ENCODE measurements at regions not wholly inside any gene's neighbourhood (a gene's known extent, or its start where the extent isn't known, plus 50 kb on each side); places are given as distances from the start of the nearest gene placed in this dataset.
"Not testable (repeated sequence)": the region's sequence is repeated elsewhere in the genome, so short reads cannot be mapped to it uniquely, and the experiment has no call there.

DNA sequence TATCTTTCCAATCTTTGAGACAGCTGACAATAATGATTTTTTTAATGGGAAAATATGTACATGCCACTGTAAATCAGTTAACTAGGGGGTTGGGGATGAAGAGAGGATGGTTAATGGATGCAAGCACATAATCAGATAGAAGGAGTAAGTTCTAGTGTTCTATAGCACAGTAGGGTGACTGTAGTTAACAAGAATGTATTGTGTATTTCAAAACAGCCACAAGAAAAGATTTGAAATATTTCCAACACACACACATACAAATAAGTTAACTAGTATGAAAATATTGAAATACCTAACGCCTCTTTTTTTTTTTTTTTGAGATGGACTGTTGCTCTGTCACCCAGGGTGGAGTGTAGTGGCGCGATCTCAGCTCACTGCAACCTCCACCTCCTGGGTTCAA lies 153.4 kb upstream of the SALL4 start:
- DNase-seq = no peak

DNA sequence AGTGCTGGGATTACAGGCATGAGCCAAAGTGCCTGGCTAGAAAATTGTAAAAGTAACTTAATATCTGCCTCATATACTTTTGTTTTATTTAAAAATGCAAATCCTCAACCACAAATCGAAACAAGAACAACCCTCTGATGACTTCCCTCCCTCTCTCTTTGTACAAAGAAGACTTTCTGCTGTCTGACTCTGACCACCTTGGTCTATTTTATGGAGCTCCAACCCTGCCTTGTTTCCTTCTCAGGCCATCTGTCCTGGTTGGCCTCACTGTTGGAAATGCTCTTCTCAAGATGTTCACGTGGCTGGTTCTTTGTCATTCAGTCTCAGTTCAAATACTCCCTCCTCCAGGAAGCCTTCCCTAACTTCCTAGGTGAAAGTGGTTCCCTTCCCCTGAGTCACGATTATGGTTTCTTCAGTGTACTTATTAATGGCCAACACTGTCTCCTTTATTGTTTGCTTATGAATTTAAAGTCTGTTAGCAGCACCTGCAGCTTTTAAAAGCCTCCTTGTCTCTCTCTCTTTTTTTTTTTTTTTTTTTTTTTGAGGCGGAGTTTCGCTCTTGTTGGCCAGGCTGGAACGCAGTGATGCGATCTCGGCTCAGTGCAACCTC lies 151.5 kb upstream of the SALL4 start:
- DNase-seq = no peak

DNA sequence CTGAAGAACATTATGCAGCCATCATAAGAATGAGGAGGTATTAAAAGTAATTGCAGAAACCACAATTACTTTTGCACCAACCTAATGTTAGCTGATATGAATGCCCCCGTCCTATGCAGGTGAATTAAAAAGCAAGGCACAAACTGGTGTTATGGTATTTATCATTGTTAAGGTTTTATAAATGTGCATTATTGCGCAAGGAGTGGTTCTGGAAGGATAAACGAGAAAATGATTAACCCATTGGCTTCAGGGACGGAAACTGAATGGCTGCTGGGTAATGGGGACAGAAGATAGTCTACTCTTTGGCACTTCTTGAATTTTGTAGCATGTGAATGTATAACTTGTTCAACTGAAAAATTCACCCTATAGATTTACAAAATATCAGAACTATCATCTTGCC lies 148.6 kb upstream of the SALL4 start:
- DNase-seq = no peak

DNA sequence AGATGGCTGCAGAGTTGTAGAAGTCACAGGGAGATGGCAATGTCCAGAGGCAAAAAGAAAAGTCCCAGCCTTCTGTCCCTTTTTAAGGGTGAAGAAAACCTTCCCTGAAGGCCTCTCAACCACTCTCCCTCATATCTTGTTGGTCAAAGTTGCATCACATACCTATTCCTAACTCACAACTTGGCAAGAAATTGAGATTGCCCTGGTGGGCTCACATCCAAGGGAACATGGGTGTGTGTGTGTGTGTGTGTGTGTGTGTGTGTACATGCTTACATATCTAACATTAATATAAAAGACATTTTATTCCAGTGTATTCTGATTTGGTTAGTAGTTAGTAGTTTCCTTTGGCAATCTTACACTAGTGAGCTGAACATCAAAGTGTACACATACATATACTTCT lies 144.3 kb upstream of the SALL4 start:
- no peak for DNase-seq

DNA sequence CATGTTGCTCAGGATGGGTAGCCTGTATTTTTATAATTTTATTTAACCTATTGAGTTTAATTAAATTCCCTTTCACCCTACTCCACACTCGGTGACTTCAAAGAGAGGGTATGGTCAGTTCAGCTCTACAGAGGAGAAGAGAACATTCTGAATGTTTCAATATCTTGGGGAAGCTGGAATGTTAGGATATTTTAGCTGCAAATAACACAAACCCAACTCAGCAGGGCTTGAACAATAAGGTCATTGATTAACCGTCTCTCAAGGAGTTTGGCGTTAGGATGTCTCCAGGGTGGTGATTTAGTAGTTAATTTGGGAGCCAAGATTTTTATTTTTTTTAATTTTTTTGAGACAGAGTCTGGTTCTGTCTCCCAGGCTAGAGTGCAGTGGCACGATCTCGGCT lies 143.6 kb upstream of the SALL4 start:
- no peak for DNase-seq

DNA sequence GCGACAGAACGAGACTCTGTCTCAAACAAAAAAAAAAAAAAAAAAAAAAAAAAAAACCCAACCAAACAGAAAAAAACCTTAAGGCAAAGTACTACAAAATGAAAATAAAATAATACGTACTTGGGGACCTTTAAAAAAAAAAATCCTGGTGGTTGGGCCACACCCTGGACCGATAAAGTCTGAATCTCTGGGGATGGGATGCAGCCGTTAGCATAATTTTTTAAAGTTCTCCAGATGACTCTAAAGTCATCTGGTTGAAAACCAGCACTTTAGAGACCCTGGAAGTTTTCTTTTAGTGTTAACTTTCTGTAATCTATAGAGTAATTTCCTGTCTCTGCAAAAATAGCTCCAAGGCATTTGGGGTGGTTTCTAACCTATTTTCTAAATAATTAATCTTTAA lies 142.9 kb upstream of the SALL4 start:
- no peak for DNase-seq

DNA sequence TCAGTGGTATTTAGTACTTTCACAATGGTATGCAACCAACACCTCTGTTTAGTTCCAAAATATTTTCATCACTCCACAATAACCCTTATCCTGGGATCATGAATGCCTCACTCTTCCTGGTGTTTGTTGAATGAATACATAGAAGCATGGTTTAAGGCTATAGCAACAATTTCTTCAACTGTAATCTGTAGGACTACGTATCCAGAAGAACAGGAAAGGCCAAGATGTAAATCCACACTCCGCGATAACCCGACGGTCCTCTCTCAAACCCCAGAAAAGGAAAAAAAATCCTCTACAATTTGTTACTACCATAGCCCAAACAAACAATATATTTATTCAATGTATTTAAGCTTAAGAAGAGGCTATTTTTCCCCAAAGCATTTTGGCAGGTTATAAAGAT lies 141.4 kb upstream of the SALL4 start:
- DNase-seq = no peak

DNA sequence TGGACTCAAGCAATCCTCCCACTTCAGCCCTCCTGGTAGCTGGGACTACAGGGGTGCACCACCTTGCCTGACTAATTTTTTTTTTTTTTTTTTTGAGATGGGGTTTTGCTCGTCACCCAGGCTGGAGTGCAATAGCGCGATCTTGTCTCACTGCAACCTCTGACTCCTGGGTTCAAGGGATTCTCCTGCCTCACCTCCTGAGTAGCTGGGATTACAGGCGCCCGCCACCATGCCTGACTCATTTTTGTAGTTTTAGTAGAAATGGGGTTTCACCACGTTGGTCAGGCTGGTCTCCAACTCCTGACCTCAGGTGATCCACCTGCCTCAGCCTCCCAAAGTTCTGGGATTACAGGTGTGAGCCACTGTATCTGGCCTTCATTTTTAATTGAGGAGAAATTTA lies 141.0 kb upstream of the SALL4 start:
- DNase-seq = not testable (repeated sequence)

DNA sequence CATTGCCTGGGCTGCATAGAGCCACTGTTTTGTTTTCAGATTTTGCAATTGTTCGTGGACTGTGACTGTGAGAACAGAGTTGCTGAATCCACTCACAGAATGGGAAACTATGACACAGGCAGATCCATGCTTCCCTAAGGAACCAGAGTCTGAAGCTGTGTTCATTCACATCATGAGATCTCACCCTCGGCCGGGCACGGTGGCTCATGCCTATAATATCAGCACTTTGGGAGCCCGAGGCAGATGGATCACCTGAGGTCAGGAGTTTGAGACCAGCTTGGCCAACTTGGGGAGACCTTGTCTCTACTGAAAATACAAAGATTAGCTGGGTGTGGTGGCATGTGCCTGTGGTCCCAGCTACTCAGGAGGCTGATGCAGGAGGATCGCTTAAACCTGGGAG lies 139.2 kb upstream of the SALL4 start:
- DNase-seq = no peak

DNA sequence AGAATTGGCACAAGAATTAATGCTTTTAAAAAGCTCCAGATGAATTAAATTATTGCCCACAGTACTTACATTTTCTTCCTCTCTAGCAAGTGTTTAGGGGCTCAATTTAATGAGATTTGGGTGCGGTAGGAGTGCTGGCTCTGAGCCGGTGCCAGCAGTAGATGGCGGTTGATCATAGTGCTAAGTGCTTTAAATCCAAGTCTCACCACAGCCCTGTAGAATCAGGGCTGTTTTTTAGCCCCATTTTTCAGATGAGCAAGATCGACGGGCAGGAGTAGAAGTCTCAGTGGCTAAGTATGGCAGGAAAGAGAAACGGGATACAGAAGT lies 136.9 kb upstream of the SALL4 start:
- DNase-seq = no peak

DNA sequence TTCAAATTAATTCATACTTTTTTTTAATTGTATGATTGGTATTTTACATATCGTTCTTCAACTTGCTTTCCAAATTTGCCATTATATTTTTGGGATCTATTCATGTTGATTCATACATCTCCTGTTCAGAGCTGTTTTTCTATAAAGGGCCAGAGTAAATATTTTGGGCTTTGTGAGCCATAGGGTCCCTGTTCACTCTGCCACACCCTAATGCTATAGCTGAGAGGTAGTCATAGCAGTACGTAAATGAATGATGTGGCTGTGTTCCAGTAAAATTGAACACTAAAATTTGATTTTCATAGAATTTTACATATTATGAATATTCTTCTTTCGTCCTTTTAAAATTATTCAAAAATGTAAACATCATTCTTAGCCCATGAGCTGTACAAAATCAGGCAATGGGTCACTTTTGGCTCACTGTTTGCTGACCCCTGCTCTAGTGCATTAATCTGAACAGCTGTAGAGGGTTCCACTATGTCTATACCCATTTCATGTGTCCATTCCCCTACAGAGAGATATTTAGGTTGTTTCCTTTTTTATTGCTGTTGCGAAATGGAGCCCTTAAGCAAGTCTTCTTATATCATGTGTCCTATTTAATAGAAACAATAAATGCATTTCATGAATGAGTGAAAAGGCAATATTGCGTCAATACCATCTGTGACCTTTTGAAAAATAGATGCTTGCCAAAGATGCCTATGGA lies 136.4 kb upstream of the SALL4 start:
- no peak for DNase-seq

DNA sequence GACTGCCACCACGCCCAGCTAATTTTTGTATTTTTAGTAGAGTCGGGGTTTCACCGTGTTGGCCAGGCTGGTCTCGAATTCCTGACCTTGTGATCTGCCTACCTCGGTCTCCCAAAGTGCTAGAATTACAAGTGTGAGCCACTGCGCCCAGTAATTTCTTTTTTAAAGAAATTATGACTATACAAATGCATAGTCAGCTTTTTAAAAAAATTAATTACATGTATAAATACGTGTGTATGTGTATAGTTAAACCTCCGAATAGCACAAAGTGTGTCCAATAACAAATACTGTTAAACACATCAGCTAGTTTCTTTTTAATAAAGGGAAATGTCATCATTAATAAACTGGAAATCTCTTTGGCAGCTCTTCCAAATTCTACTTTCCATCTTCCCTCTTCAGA lies 135.5 kb upstream of the SALL4 start:
- DNase-seq = no peak

DNA sequence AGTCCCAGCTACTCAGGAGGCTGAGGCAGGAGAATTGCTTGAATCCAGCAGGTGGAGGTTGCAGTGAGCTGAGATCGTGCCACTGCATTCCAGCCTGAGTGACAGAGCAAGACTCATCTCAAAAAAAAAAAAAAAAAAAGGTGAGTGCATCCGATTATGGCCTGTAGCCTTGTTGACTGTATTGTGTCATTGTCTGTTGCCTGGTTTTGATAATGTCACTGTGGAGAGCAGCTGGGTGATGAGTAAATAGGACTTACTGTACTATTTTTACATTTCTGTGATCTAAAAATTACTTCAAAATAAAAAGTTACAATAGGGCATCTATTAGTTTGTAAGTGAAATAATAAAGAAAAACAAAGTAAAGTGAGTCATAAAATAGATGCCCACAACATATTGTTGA lies 134.1 kb upstream of the SALL4 start:
- no peak for DNase-seq

DNA sequence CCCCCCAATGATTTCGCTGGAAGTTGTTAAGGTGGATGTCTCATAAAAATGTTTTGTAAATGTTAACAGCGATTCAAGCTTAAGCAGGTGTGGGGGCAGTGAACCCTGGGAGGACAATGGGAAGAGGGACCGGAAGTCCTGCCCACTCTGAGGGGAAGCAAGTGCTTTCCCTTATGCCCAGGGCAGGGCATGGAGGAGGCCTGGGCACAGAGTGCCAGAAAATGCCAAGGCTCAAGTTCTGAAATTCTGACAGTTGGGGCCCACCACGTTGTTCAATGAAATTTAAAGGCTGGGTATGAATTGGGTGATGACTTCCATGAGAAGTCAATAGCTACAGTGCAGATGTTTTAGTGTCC lies 132.7 kb upstream of the SALL4 start:
- DNase-seq = no peak

DNA sequence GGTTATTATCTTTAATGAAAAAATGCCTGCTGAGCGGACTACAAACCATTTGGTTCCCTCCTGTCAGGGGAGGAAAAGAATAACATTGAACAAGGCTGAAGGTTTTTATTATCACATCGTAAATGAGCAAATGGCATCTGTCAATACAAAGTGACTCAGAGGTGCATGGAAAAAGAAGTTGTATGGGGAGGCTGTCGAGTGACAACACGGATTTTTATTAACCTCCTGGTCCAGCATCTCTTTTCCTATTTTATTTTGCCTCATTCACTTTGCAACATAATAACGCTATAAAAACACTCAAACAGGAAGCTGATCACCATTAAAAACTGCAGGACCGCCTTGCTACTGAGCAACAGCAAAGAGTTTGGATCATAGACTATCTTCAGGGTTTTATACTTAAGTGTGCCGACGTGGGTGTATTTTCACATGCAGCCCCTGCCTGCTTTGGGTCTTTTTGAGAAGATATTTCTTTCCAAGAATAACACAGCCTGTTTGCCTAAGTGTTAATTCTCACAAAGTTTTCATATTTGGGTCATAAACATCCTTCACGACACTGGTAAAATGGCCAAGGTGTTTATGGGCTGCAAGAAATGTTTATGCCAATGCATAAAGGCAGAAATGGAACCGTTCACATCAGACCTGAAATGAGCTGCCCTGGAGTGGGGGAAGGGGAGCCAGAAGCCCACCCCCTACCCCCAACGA lies 132.1 kb upstream of the SALL4 start:
- no peak for DNase-seq

DNA sequence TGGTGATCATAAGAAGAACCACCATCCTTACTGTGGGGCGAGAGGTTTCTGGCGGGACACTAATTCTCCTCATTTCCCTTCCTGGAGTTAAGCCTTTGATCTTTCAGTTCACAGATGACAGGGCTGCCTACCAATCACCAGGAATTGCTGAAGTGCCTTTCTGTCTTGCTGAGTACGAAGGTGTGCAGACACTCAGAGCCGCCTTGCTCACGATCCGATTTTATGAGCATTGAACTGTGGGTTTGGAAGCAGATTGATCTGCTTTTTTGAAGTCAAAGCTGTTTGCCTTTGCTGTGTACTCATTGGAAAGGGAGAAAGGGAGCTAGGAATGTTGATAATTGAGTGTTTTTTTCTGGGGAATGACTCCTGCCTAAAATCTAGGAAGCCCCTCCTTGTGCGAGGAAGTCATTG lies 129.1 kb upstream of the SALL4 start:
- DNase-seq = no peak

DNA sequence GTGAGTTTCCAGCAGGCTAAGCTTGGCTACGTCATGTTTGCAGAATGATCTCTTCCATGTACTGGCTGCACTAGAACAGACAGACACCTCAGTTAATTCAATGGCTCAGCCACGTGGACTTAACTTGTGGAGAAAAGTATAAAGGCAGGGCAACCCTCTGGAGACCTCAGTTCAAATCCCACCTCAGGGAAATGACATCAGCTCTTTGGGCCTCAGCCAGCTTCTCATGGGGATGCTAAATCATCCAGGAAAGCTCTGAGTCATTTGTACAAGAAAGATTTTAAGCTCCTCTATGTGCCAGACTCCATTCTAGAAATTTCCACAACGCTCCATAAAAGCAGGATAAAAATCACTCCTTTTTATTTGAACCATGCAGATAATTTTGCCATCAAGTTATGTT lies 128.5 kb upstream of the SALL4 start:
- DNase-seq = peak in 1 of 2 experiments; percentile 15

DNA sequence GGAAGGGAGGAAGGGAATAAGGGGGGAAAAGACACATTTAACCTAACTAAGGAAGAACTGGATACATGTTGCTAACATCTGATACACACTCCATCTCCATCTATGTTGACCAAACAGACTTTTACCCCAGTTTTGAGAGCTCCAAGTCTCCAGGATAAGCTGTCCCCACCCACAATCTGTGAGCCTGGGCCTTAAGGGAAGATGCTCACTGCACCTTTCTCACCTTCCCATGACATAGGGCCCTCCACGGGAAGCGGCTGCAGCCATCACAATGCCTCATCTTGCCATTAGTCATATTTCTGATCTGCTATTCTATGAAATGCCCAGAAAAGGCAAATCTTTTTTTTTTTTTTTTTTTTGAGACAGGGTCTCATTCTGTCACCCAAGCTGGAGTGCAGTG lies 126.6 kb upstream of the SALL4 start:
- DNase-seq = no peak

DNA sequence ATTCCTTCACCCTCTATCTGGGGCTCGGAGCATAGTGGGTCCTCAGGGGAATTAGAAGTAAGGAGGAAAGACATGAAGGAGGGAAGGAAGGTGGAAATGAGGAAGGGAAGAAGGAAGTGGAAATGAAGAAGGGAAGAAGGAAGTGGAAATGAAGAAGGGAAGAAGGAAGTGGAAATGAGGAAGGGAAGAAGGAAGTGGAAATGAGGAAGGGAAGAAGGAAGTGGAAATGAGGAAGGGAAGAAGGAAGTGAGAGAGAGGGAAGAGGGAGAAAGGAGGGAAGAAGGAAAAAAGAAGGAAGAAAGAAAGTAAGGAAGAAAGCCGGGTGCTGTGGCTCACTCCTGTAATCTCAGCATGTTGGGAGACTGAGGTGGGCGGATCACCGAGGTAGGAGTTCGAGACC lies 125.6 kb upstream of the SALL4 start:
- DNase-seq = not testable (repeated sequence)

DNA sequence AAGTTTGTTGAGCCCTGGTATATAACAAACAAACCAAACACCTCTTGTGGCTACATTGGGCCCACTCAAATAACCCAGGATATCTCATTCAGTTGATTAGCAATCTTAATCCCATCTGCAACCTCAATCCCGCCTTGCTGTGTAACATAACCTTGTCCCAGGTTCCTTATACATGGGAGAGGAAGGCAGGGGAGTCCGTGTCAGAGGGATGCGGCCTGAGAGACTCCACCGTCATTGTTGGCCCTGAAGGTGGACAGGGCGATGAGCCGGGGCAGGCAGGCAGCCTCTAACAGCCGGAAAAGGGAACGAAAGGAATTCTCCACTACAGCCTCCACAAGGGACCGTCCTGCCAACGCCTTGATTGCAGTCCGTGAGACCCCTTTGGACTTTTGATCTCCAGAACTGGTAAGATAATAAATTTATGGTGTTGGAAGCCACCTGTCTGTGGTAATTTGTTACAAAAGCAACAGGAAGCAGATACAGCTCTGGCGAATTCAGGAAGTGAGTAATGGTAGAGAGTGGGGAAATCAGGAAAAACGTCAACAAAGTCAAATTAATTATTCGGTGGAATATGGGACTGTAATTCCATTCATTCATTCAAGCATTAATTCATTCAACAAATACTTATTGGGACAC lies 124.5 kb upstream of the SALL4 start:
- no peak for DNase-seq

DNA sequence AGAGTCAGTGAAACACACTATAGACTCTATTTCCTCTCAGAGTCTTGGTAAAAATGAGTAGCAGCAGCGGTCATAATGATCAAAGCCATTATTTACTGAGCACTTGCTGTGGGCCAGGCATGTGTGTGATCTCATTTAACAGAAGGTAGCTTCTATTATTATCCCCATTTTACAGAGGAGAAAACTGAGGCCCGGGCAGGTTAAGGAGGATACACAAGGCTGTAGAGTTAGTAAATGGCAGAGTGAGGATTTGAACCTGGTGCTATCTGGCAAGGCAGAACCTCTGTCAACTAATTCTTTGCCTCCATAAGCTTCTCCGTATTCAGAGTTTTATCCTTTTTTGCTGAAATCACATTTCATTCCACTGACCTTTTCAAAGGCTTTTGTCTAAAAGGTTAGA lies 122.2 kb upstream of the SALL4 start:
- DNase-seq = no peak

DNA sequence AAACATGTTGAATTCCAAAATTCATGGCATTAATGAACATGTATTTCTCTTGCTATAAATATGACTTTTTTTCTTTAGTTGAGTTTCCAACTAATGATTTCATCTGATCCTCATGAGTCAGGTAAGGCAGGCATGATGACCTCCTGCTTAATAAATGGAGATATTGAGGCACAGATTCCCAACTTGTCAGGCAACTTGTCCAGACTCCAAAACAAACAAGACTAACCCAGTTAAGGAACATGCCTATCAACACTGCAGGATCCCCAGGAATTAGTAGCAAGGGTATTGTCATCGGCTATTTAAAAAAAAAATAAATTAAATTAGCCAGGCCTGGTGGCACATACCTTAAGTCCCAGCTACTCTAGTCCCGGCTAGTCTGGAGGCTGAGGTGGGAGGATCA lies 121.3 kb upstream of the SALL4 start:
- DNase-seq = no peak

DNA sequence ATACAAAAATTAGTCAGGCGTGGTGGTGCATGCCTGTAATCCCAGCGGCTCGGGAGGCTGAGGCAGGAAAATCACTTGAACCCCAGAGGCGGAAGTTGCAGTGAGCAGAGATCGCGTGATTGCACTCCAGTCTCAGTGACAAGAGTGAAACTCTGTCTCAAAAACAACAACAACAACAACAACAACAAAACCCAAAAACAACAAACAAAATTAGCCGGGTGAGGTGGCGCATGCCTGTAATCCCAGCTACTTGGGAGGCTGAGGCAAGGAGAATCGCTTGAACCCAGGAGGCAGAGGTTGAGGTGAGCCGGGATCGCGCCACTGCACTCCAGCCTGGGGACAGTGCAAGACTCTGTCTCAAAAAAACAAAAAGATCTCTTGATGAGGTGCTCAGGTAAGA lies 120.5 kb upstream of the SALL4 start:
- DNase-seq = not testable (repeated sequence)

DNA sequence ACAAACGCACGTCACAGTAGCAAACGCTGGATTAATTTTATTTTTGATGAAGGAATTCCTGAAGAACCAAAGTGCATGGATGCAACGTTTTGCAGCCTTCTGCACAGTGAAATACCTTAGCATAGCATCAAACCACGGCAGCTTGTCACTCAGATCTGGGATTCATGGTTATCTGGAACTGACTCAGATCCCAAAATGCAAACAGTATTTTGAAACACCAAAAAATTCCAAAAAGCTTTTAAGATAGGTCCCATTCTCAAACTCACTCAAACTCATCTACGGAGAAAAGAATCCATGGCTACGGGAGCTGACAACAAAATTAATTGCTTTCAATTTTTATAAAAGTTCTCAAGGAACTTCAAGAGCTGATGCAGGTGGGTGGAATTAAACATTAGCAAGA lies 116.2 kb upstream of the SALL4 start:
- no peak for DNase-seq

Data from SW 1271 (cell line).